GM12878 (cell line): ENCODE measurements at regions not wholly inside any gene's neighbourhood (a gene's known extent, or its start where the extent isn't known, plus 50 kb on each side); places are given as distances from the start of the nearest gene placed in this dataset.

Source experiments
- ATAC-seq: fragments of 200-7000 bp; cut with Tn5 transposase; 3 replicates; pipeline ENCODE4 v1.9.1; 2020; ENCODE audit warnings: mild to moderate bottlenecking, moderate library complexity
- BruUV-seq: library from RNA; stranded (reverse); fragments of 400-500 nt; replicated peaks from 2 replicates; lab custom pipeline; 2021; lab: Mats Ljungman, UMichigan
- CTCF ChIA-PET: fragments of 300-600 bp; sonication (Branson Sonifier 250); formaldehyde crosslinking; extraction: SDS; loops from one replicate; lab custom pipeline; 2021; ENCODE audit warnings: inconsistent platforms; lab: Yijun Ruan, JAX
- POLR2A ChIA-PET: fragments of 350-600 bp; formaldehyde crosslinking; extraction: SDS; loops from one replicate; lab custom pipeline; 2021; ENCODE audit warnings: inconsistent platforms; lab: Charles Lee
- RAD21 ChIA-PET: fragments of 300-600 bp; sonication (Branson Sonifier 250); formaldehyde crosslinking; loops from one replicate; lab custom pipeline; 2023; ENCODE audit warnings: antibody characterized with exemption; ENCODE audit not compliant: unreplicated experiment; lab: Charles Lee
- SMC1A ChIA-PET: fragments of 300-600 bp; sonication (Branson Sonifier 250); formaldehyde crosslinking; loops from one replicate; lab custom pipeline; 2023; ENCODE audit not compliant: unreplicated experiment, uncharacterized antibody; lab: Charles Lee
- DNase-seq: peaks from one replicate; pipeline ENCODE4 v3.0.0-alpha.2; 2011; ENCODE audit warnings: low read depth, low spot score
- FAIRE-seq: peaks from 3 replicates; lab custom pipeline; 2011; peaks lifted over from hg19 to GRCh38; lab: Jason Lieb, UNC
- H2AFZ ChIP-seq: 2 replicates; pipeline ENCODE4 v1.6.0; 2011; ENCODE audit warnings: low read depth, low read length, control low read depth; ENCODE audit not compliant: control insufficient read depth
- H3K27ac ChIP-seq: 2 replicates; pipeline ENCODE4 v1.5.1; 2011; ENCODE audit warnings: control low read depth; ENCODE audit not compliant: control insufficient read depth, insufficient read depth
- H3K27me3 ChIP-seq, 2 experiments: replicated peaks in 1 of 2; 2 replicates each; pipeline versions ENCODE4 v1.6.0 to v1.6.1; 2011; ENCODE audit warnings: low read length in 1 of 2; ENCODE audit not compliant: control insufficient read depth in 2 of 2, insufficient read depth in 2 of 2
- H3K36me3 ChIP-seq, 2 experiments: 2 replicates each; pipeline ENCODE4 v1.5.1; 2011; ENCODE audit warnings: low read length in 1 of 2; ENCODE audit not compliant: control insufficient read depth in 2 of 2, insufficient read depth in 2 of 2
- H3K4me1 ChIP-seq: 2 replicates; pipeline ENCODE4 v1.6.1; 2011; ENCODE audit warnings: mild to moderate bottlenecking, low read length, moderate library complexity, mixed read lengths; ENCODE audit not compliant: control insufficient read depth, insufficient read depth
- H3K4me2 ChIP-seq: 2 replicates; pipeline ENCODE4 v1.6.0; 2011; ENCODE audit warnings: control low read depth; ENCODE audit not compliant: control insufficient read depth, insufficient read depth
- H3K4me3 ChIP-seq: fragments of 200-600 bp; sonication (generic); 2 replicates; pipeline ENCODE4 v1.5.1; 2016
- H3K79me2 ChIP-seq: 2 replicates; pipeline ENCODE4 v1.6.0; 2011; ENCODE audit warnings: low read length; ENCODE audit not compliant: control insufficient read depth, insufficient read depth
- H3K9ac ChIP-seq: 2 replicates; pipeline ENCODE4 v1.8.0; 2011; ENCODE audit warnings: low read length, control low read depth, mixed read lengths; ENCODE audit not compliant: control insufficient read depth, insufficient read depth
- H3K9me3 ChIP-seq: replicated peaks from 3 replicates; pipeline ENCODE4 v1.5.1; 2011; ENCODE audit warnings: mild to moderate bottlenecking, low read length; ENCODE audit not compliant: control insufficient read depth, insufficient read depth
- H4K20me1 ChIP-seq: 2 replicates; pipeline ENCODE4 v1.6.0; 2011; ENCODE audit not compliant: control insufficient read depth, insufficient read depth
- CBX5 ChIP-seq: sonication (generic); IDR thresholded peaks from 2 replicates; pipeline ENCODE4 v1.6.1; 2016; ENCODE audit warnings: low read depth, moderate library complexity, mild to moderate bottlenecking, inconsistent platforms
- CHD4 ChIP-seq: fragments of 200-600 bp; sonication (generic); IDR thresholded peaks from 2 replicates; pipeline ENCODE4 v1.6.1; 2016; ENCODE audit warnings: mild to moderate bottlenecking
- JUND ChIP-seq: IDR thresholded peaks from 2 replicates; pipeline ENCODE4 v1.6.1; 2012; ENCODE audit warnings: low read depth, mild to moderate bottlenecking, low read length, improper control_type of control experiment, moderate library complexity
- LARP7 ChIP-seq: fragments of 450-650 bp; IDR thresholded peaks from 2 replicates; pipeline ENCODE4 v1.6.1; 2017; ENCODE audit warnings: mild to moderate bottlenecking
- MAX ChIP-seq: IDR thresholded peaks from 2 replicates; pipeline ENCODE4 v1.6.1; 2012; ENCODE audit warnings: low read depth, low read length, improper control_type of control experiment
- MYB ChIP-seq: fragments of 150-350 bp; IDR thresholded peaks from 2 replicates; pipeline ENCODE4 v1.6.1; 2014; ENCODE audit warnings: mild to moderate bottlenecking, low read depth, low read length, borderline replicate concordance
- POLR2AphosphoS2 ChIP-seq: IDR thresholded peaks from 2 replicates; pipeline ENCODE4 v1.6.1; 2011; ENCODE audit warnings: low read depth, mild to moderate bottlenecking, low read length, improper control_type of control experiment, moderate library complexity
- RBBP5 ChIP-seq: fragments of 200-600 bp; sonication (generic); conservative IDR thresholded peaks from 2 replicates; pipeline ENCODE4 v1.6.1; 2016
- RUNX3 ChIP-seq: IDR thresholded peaks from 2 replicates; pipeline ENCODE4 v1.6.1; 2012; ENCODE audit warnings: low read length, inconsistent platforms
- USF2 ChIP-seq: IDR thresholded peaks from 2 replicates; pipeline ENCODE4 v1.6.1; 2011; ENCODE audit warnings: low read depth, low read length, improper control_type of control experiment, borderline replicate concordance
- YY1 ChIP-seq: IDR thresholded peaks from 2 replicates; pipeline ENCODE4 v1.6.1; 2011; ENCODE audit warnings: low read depth, mild to moderate bottlenecking, low read length
- WGBS: methylation state at CpG from one replicate; pipeline ENCODE4 v1.1.6; 2016; ENCODE audit warnings: low lambda C conversion rate; ENCODE audit not compliant: insufficient replicate concordance, insufficient coverage; ENCODE audit errors: missing lambda C conversion rate; 5-methylcytosine and 5-hydroxymethylcytosine counted together
- in situ Hi-C: fragments of 300-500 bp; cut with MboI; formaldehyde crosslinking; loops from 9 replicates; pipeline ENCODE4 v1.14.3; 2018; ENCODE audit warnings: mixed read lengths
- intact Hi-C: fragments of 100-400 bp; cut with micrococcal nuclease; formaldehyde crosslinking; loops from one replicate; pipeline ENCODE4 v1.14.2; 2022; ENCODE audit not compliant: unreplicated experiment

GRCh38 chr3:67106874-67107273 lies 108.8 kb downstream of the KBTBD8 start:
- intact Hi-C loops: no loop called here
- WGBS: 30% methylated on average over 3 of the region's 3 CpGs
- H3K4me3 ChIP-seq: no peak overlapping the region
- no TSS peak for BruUV-seq
- no peak overlapping the region for H3K4me2 ChIP-seq
- SMC1A ChIA-PET: no interaction called here
- RAD21 ChIA-PET: no interaction called here
- no peak overlapping the region for H3K27ac ChIP-seq
- H4K20me1 ChIP-seq: no peaks in the 10 kb centered on the region
- H3K9ac ChIP-seq: no peak overlapping the region
- no peak for ATAC-seq
- no peak overlapping the region for H2AFZ ChIP-seq
- no peak for TF ChIP-seq MAX
- TF ChIP-seq RUNX3: no peak
- no peak for TF ChIP-seq MYB
- TF ChIP-seq YY1: no peak
- no peak for TF ChIP-seq JUND
- no peak for TF ChIP-seq CBX5
- TF ChIP-seq POLR2AphosphoS2: no peak
- no peak for TF ChIP-seq CHD4
- no peak for TF ChIP-seq RBBP5
- TF ChIP-seq LARP7: no peak
- no peak for TF ChIP-seq USF2
- no peaks in the 10 kb centered on the region for H3K27me3 ChIP-seq
- FAIRE-seq: no peak
- no peak for DNase-seq
- no peaks in the 10 kb centered on the region; the same call in 2 of the 3 replicates for H3K9me3 ChIP-seq
- no peaks in the 10 kb centered on the region for H3K36me3 ChIP-seq
- POLR2A ChIA-PET: no interaction called here
- CTCF ChIA-PET: interaction anchor here (0.7 to 2.0 kb wide), 2 partner anchors 135 to 683 kb away, joined by 3 to 7 read pairs; no protein-coding TSS in a partner anchor
- in situ Hi-C loops: no loop called here
- no peaks in the 10 kb centered on the region for H3K79me2 ChIP-seq
- H3K4me1 ChIP-seq: no peaks in the 10 kb centered on the region
